ENCODE measurements at regions not wholly inside any gene's neighbourhood (a gene's known extent, or its start where the extent isn't known, plus 50 kb on each side); places are given as distances from the start of the nearest gene placed in this dataset.

DNA sequence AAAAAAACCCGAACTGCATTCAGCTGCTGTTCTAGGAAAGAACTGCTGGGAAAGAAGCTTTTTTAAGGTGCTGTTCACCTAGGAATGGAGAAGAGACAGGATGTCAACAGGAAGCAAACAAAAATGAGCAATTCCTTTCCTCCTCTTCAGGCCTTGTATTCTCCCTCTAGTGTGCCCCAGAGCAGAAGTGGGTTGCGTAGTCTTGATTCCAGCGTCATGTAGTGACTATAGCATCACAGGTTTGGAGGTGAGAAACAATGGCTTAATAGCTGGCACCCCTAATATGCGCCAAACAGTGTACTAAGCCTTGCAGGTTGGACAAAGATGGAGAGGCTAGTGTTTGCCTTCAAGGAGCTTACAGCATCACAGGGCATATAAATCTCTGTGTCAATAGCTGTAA lies 146.3 kb upstream of the LCORL start:
- TF ChIP-seq, protein P1, sequence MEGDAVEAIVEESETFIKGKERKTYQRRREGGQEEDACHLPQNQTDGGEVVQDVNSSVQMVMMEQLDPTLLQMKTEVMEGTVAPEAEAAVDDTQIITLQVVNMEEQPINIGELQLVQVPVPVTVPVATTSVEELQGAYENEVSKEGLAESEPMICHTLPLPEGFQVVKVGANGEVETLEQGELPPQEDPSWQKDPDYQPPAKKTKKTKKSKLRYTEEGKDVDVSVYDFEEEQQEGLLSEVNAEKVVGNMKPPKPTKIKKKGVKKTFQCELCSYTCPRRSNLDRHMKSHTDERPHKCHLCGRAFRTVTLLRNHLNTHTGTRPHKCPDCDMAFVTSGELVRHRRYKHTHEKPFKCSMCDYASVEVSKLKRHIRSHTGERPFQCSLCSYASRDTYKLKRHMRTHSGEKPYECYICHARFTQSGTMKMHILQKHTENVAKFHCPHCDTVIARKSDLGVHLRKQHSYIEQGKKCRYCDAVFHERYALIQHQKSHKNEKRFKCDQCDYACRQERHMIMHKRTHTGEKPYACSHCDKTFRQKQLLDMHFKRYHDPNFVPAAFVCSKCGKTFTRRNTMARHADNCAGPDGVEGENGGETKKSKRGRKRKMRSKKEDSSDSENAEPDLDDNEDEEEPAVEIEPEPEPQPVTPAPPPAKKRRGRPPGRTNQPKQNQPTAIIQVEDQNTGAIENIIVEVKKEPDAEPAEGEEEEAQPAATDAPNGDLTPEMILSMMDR (IDR thresholded peaks at IDR 0.05) = no peak
- no peak for TF ChIP-seq EP300 (IDR thresholded peaks at IDR 0.05; ENCODE audit: low read depth)
- TF ChIP-seq POLR2AphosphoS5 (IDR thresholded peaks at IDR 0.05) = no peak

Measured in transverse colon (tissue), 4 donors.